ENCODE measurements at regions not wholly inside any gene's neighbourhood (a gene's known extent, or its start where the extent isn't known, plus 50 kb on each side); places are given as distances from the start of the nearest gene placed in this dataset.

GRCh38 chr5:66239034-66239433 is 94.9 kb downstream of the SREK1 start:
- Histone ChIP-seq H3K9me3 (no peaks in the 10 kb centered on the region), H2AFZ (ENCODE audit: low read depth) (no peak overlapping the region), H4K20me1 (ENCODE audit: insufficient read depth) (no peaks in the 10 kb centered on the region), H3K36me3 (replicated peaks in 1 of 2; ENCODE audit: control insufficient read depth in 1 of 2, insufficient read depth in 2 of 2, low read length in 1 of 2) (no peaks in the 10 kb centered on the region), H3K79me2 (ENCODE audit: insufficient read depth) (no peaks in the 10 kb centered on the region), H3K4me1 (ENCODE audit: control insufficient read depth in 1 of 2, insufficient read depth in 2 of 2, low read depth in 1 of 2, low read length in 1 of 2) (peaks cover 0 to 3% of the 10 kb centered on the region in 2 experiments; a peak in 1 of 4 replicates), H3K9me2 (no peaks in the 10 kb centered on the region), H3K4me3 (ENCODE audit: low read depth in 2 of 2, low read length in 1 of 2) (no peak overlapping the region), H3K9ac (no peak overlapping the region), H3K27me3 (ENCODE audit: insufficient read depth) (peaks cover 7% of the 10 kb centered on the region; the same call in 1 of the 2 replicates), H3K27ac (ENCODE audit: low read depth in 2 of 2, low read length in 1 of 2) (no peak overlapping the region), H3F3A (replicated peaks; ENCODE audit: insufficient read depth) (no peaks in the 10 kb centered on the region), H3K4me2 (no peak overlapping the region)
- TF ChIP-seq POLR2AphosphoS5 (IDR thresholded peaks at IDR 0.05; ENCODE audit: low read depth, low read length) (no peak), RAD21 (IDR thresholded peaks at IDR 0.05; ENCODE audit: low read length) (peak; percentile 35; the same call in 1 of the 2 replicates), EZH2phosphoT487 (IDR thresholded peaks at IDR 0.05; ENCODE audit: borderline replicate concordance, low read depth) (no peak)
- TF ChIP-seq, protein P1, sequence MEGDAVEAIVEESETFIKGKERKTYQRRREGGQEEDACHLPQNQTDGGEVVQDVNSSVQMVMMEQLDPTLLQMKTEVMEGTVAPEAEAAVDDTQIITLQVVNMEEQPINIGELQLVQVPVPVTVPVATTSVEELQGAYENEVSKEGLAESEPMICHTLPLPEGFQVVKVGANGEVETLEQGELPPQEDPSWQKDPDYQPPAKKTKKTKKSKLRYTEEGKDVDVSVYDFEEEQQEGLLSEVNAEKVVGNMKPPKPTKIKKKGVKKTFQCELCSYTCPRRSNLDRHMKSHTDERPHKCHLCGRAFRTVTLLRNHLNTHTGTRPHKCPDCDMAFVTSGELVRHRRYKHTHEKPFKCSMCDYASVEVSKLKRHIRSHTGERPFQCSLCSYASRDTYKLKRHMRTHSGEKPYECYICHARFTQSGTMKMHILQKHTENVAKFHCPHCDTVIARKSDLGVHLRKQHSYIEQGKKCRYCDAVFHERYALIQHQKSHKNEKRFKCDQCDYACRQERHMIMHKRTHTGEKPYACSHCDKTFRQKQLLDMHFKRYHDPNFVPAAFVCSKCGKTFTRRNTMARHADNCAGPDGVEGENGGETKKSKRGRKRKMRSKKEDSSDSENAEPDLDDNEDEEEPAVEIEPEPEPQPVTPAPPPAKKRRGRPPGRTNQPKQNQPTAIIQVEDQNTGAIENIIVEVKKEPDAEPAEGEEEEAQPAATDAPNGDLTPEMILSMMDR (IDR thresholded peaks at IDR 0.05): peak; percentile 21; the same call in 1 of the 2 replicates
- POLR2A ChIA-PET: no interaction called here
- 15% methylated on average over 1 of the region's 1 CpG for WGBS (ENCODE audit: low lambda C conversion rate)
- CTCF ChIA-PET: no interaction called here
- DNase-seq: no peak

GRCh38 chr5:66241136-66241825 is 97.2 kb downstream of the SREK1 start:
- POLR2A ChIA-PET: no interaction called here

More at GRCh38 chr5:66241136-66241825, 97.2 kb downstream of the SREK1 start:
- H3K9ac ChIP-seq: no peak overlapping the region
- H2AFZ ChIP-seq (ENCODE audit: low read depth): no peak overlapping the region
- H3K4me3 ChIP-seq (ENCODE audit: low read depth in 2 of 2, low read length in 1 of 2): no peak overlapping the region
- CTCF ChIA-PET: interaction anchor here (1.2 to 1.5 kb wide), 2 partner anchors 9 to 516 kb away, joined by 4 read pairs; no protein-coding TSS in a partner anchor
- no peaks in the 10 kb centered on the region for H3K9me3 ChIP-seq
- no peaks in the 10 kb centered on the region; a peak in 1 of 4 replicates for H3K4me1 ChIP-seq (ENCODE audit: control insufficient read depth in 1 of 2, insufficient read depth in 2 of 2, low read depth in 1 of 2, low read length in 1 of 2)
- no peaks in the 10 kb centered on the region for H4K20me1 ChIP-seq (ENCODE audit: insufficient read depth)
- no peaks in the 10 kb centered on the region for H3K79me2 ChIP-seq (ENCODE audit: insufficient read depth)
- H3F3A ChIP-seq (replicated peaks; ENCODE audit: insufficient read depth): no peaks in the 10 kb centered on the region
- no peak overlapping the region for H3K27ac ChIP-seq (ENCODE audit: low read depth in 2 of 2, low read length in 1 of 2)
- peaks cover 7% of the 10 kb centered on the region; the same call in 1 of the 2 replicates for H3K27me3 ChIP-seq (ENCODE audit: insufficient read depth)
- WGBS (ENCODE audit: low lambda C conversion rate): 60% methylated on average over 12 of the region's 12 CpGs
- TF ChIP-seq IRF3 (IDR thresholded peaks at IDR 0.05; ENCODE audit: low read depth, low read length) (no peak), TEAD4 (IDR thresholded peaks at IDR 0.05; ENCODE audit: borderline replicate concordance, insufficient read depth) (no peak), REST (IDR thresholded peaks at IDR 0.05; ENCODE audit: low read depth, low read length) (no peak), RFX5 (IDR thresholded peaks at IDR 0.05; ENCODE audit: low read length) (no peak), RCOR1 (IDR thresholded peaks at IDR 0.05; ENCODE audit: low read length) (no peak), YY1 (IDR thresholded peaks at IDR 0.05; ENCODE audit: low read depth) (no peak), NFIC (IDR thresholded peaks at IDR 0.05; ENCODE audit: borderline replicate concordance) (no peak), TAF1 (IDR thresholded peaks at IDR 0.05; ENCODE audit: borderline replicate concordance, low read depth, low read length) (no peak)
- TF ChIP-seq, protein P2, sequence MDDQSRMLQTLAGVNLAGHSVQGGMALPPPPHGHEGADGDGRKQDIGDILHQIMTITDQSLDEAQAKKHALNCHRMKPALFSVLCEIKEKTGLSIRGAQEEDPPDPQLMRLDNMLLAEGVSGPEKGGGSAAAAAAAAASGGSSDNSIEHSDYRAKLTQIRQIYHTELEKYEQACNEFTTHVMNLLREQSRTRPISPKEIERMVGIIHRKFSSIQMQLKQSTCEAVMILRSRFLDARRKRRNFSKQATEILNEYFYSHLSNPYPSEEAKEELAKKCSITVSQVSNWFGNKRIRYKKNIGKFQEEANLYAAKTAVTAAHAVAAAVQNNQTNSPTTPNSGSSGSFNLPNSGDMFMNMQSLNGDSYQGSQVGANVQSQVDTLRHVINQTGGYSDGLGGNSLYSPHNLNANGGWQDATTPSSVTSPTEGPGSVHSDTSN (IDR thresholded peaks at IDR 0.05): no peak
- H3K36me3 ChIP-seq (replicated peaks in 1 of 2; ENCODE audit: control insufficient read depth in 1 of 2, insufficient read depth in 2 of 2, low read length in 1 of 2): no peaks in the 10 kb centered on the region
- H3K9me2 ChIP-seq: no peaks in the 10 kb centered on the region
- H3K4me2 ChIP-seq: no peak overlapping the region
- DNase-seq: no peak
